K562 (cell line): ENCODE measurements at regions not wholly inside any gene's neighbourhood (a gene's known extent, or its start where the extent isn't known, plus 50 kb on each side); places are given as distances from the start of the nearest gene placed in this dataset. TPM values are rescaled to one million over a fixed set of nuclear protein-coding genes. Genes with fewer than 3 reads are reported as not detected.

ENCODE experiments used
- BRD4 ChIP-seq: fragments of 200-600 bp; sonication (generic); IDR thresholded peaks from 2 replicates; pipeline ENCODE4 v1.6.1; 2017; ENCODE audit warnings: inconsistent platforms
- DDX20 ChIP-seq: fragments of 450-650 bp; IDR thresholded peaks from 2 replicates; pipeline ENCODE4 v1.6.1; 2016; ENCODE audit warnings: missing genetic modification characterization, low read depth, mild to moderate bottlenecking, missing compliant biosample characterization, moderate library complexity
- JUND ChIP-seq, 2 experiments: IDR thresholded peaks; 2 replicates in 1 of 2; 3 replicates in 1 of 2; pipeline ENCODE4 v1.6.1; 2011; ENCODE audit warnings: borderline replicate concordance in 2 of 2, low read depth in 2 of 2, low read length in 2 of 2, improper control_type of control experiment in 1 of 2, missing biosample characterization in 1 of 2, missing genetic modification characterization in 1 of 2, missing genetic modification reagents in 1 of 2
- KAT2B ChIP-seq: IDR thresholded peaks from one replicate; pipeline ENCODE4 v1.6.1; 2012; ENCODE audit warnings: low read depth, mild to moderate bottlenecking, control low read depth, inconsistent platforms, low read length, moderate library complexity
- KDM4B ChIP-seq, 2 experiments: fragments of 450-650 bp in 1 of 2; sonication (generic) in 1 of 2; IDR thresholded peaks; 2 replicates each; pipeline ENCODE4 v1.6.1; 2016 to 2017; ENCODE audit warnings: borderline replicate concordance in 2 of 2, antibody characterized with exemption in 1 of 2, low read depth in 1 of 2, mild to moderate bottlenecking in 1 of 2
- NCOA2 ChIP-seq, 2 experiments: fragments of 450-650 bp; IDR thresholded peaks; 2 replicates each; pipeline ENCODE4 v1.6.1; 2018; ENCODE audit warnings: mild to moderate bottlenecking in 2 of 2, moderate library complexity in 1 of 2; ENCODE audit not compliant: partially characterized antibody in 2 of 2
- ZNF717 ChIP-seq: fragments of 250-450 bp; sonication (Bioruptor Pico); IDR thresholded peaks from 2 replicates; pipeline ENCODE4 v1.5.0; 2021
- small RNA-seq: library from RNA; depleted of rRNA; stranded (forward); fragments of <200 nt; gene quantifications from one replicate; pipeline ENCODE3, GENCODE V24; 2014

- no peak for TF ChIP-seq KDM4B (IDR thresholded peaks at IDR 0.05; ENCODE audit: borderline replicate concordance in 2 of 2, low read depth in 1 of 2)
- no peak for TF ChIP-seq ZNF717 (CRISPR knock-in tag)
- TF ChIP-seq NCOA2 (IDR thresholded peaks at IDR 0.05; ENCODE audit: partially characterized antibody in 2 of 2): no peak
- no peak for TF ChIP-seq JUND (IDR thresholded peaks at IDR 0.05; ENCODE audit: borderline replicate concordance, low read depth, low read length)
- TF ChIP-seq JUND (tag; IDR thresholded peaks at IDR 0.05; ENCODE audit: borderline replicate concordance, low read depth, low read length): no peak
- no peak for TF ChIP-seq BRD4
- no peak for TF ChIP-seq DDX20 (tag)
- no peak for TF ChIP-seq KAT2B
These were observed 57.1 kb upstream of the IZUMO3 start (continued) for GRCh38 chr9:24602693-24603352.

Small RNAs in the stretch of these regions (small RNA-seq; reads per million reads assigned to genes)
- not detected for gene RMRPP5
